Gastroesophageal sphincter (tissue), 3 donors: ENCODE measurements at regions not wholly inside any gene's neighbourhood (a gene's known extent, or its start where the extent isn't known, plus 50 kb on each side); places are given as distances from the start of the nearest gene placed in this dataset.

Experiments used
- CTCF ChIP-seq, 4 experiments: fragments of 200-600 bp in 2 of 4; fragments of 450-650 bp in 2 of 4; sonication (generic) in 1 of 4; IDR thresholded peaks; one replicate each; pipeline ENCODE4 v1.5.1; 2017 to 2019; ENCODE audit warnings: antibody characterized with exemption in 4 of 4, mild to moderate bottlenecking in 2 of 4, moderate library complexity in 2 of 4
- POLR2AphosphoS5 ChIP-seq: sonication (generic); formaldehyde crosslinking; IDR thresholded peaks from one replicate; pipeline ENCODE4 v1.6.1; 2017; ENCODE audit warnings: antibody characterized with exemption

- TF ChIP-seq CTCF (IDR thresholded peaks at IDR 0.05) (no peak), POLR2AphosphoS5 (no peak)
Measured at GRCh38 chr4:134070174-134070573, 131.4 kb downstream of the PABPC4L start.
